ENCODE measurements at regions not wholly inside any gene's neighbourhood (a gene's known extent, or its start where the extent isn't known, plus 50 kb on each side); places are given as distances from the start of the nearest gene placed in this dataset.
A peak's percentile ranks its signal among the peaks of the same experiment; 100 is the strongest.

DNA sequence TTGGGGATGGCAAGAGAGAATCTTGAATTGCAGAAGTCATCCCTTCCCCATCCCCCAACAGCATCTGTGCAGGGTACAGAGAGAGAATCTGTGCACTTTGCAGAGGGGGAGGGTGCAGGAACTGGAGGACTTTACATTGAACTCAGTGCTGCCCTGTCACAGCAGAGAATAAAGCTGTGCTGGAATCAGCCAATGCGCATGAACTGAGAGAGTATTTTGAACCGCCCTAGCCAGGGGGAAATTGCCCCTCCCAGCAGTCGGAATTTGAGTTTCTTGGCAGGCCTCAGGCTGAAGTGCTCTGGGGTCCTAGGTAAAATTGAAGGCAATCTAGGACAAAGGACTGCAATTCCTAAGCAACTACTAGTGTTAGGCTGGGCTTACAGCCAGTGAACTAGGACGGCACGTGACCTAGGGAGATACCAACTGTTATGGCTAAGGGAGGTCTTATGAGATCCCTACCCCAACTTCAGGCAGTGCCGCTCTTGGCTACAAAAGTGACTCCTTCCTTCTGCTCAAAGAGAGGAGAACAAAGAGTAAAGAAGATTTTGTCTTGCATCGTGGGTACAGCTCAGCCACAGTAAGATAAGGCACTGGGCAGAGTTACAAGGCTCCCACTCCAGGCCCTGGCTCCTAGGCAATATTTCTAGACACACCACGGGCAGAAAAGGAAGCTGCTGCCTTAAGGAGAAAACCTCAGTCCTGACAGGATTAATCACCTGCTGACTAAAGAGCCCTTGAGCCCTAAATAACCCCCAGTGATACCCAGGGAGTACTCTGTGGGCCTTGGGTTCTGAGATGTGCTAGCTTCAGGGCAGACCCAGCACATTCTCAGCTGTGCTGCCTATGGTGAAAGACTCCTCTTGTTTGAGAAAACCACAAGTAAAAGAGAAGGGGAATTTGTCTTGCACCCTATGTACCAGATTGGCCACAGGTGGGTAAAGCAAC is 300.5 kb upstream of the ALCAM start:
- Histone ChIP-seq H3K27me3 (replicated peaks in 1 of 4; ENCODE audit: control insufficient read depth in 3 of 4, extremely low read depth in 1 of 4, insufficient read depth in 3 of 4, low read length in 3 of 4) (no peaks in the 10 kb centered on the region), H4K5ac (ENCODE audit: insufficient read length, low read depth, low read length) (no peak overlapping the region), H2BK120ac (replicated peaks; ENCODE audit: low read depth, low read length) (peak overlapping the region; percentile 83), H2AFZ (ENCODE audit: low read length) (peak overlapping the region; percentile 82; the same call in 1 of the 2 replicates), H4K91ac (replicated peaks; ENCODE audit: insufficient read length, low read length) (no peak overlapping the region), H3K9ac (replicated peaks in 1 of 4; ENCODE audit: extremely low read depth in 1 of 4, low read depth in 3 of 4, low read length in 3 of 4) (no peak overlapping the region), H2BK20ac (ENCODE audit: low read length) (no peak overlapping the region), H4K20me1 (replicated peaks in 1 of 2; ENCODE audit: control insufficient read depth in 1 of 2, insufficient read depth in 2 of 2, low read length in 2 of 2) (no peaks in the 10 kb centered on the region), H3K79me1 (ENCODE audit: low read depth, low read length) (no peaks in the 10 kb centered on the region), H2BK15ac (ENCODE audit: low read length) (no peak overlapping the region), H3K4me1 (replicated peaks in 1 of 4; ENCODE audit: control insufficient read depth in 3 of 4, insufficient read depth in 4 of 4, low read length in 3 of 4) (no peaks in the 10 kb centered on the region), H3K4me3 (ENCODE audit: extremely low read depth in 1 of 4, insufficient read depth in 2 of 4, low read depth in 3 of 4, low read length in 4 of 4) (no peak overlapping the region), H3K23me2 (ENCODE audit: low read depth, low read length) (no peaks in the 10 kb centered on the region), H3K56ac (replicated peaks; ENCODE audit: insufficient read length, low read depth, low read length) (no peak overlapping the region), H3K4ac (replicated peaks; ENCODE audit: insufficient read length, low read depth, low read length) (no peak overlapping the region), H2BK5ac (ENCODE audit: low read depth, low read length) (no peak overlapping the region), H3K18ac (ENCODE audit: extremely low read depth, low read length) (no peak overlapping the region), H3K9me3 (ENCODE audit: insufficient read depth in 2 of 2, low read depth in 1 of 2, low read length in 1 of 2) (no peaks in the 10 kb centered on the region), H3K79me2 (ENCODE audit: control insufficient read depth in 1 of 2, insufficient read depth in 2 of 2, low read length in 2 of 2) (no peaks in the 10 kb centered on the region), H3K36me3 (ENCODE audit: control insufficient read depth in 2 of 4, insufficient read depth in 4 of 4, low read length in 3 of 4) (no peaks in the 10 kb centered on the region), H3K4me2 (ENCODE audit: insufficient read depth in 1 of 2, low read depth in 2 of 2, low read length in 2 of 2) (no peak overlapping the region), H2AK5ac (ENCODE audit: low read depth, low read length) (no peak overlapping the region), H3K14ac (ENCODE audit: insufficient read length) (no peak overlapping the region), H4K8ac (ENCODE audit: extremely low read depth, insufficient read depth, low read length) (no peak overlapping the region), H3K23ac (ENCODE audit: insufficient read length) (no peak overlapping the region), H2BK12ac (ENCODE audit: low read depth, low read length) (no peak overlapping the region), H3K27ac (ENCODE audit: low read depth, low read length) (no peak overlapping the region)
- TF ChIP-seq GTF2F1 (IDR thresholded peaks at IDR 0.05; ENCODE audit: borderline replicate concordance, low read depth, low read length) (no peak), SP1 (IDR thresholded peaks at IDR 0.05; ENCODE audit: low read depth, low read length) (no peak), TEAD4 (IDR thresholded peaks at IDR 0.05; ENCODE audit: low read depth, low read length) (no peak), YY1 (IDR thresholded peaks at IDR 0.05; ENCODE audit: low read depth, low read length) (no peak), RAD21 (IDR thresholded peaks at IDR 0.05 in 1 of 2, conservative IDR thresholded peaks at IDR 0.05 in 1 of 2; ENCODE audit: low read depth in 2 of 2, low read length in 2 of 2) (no peak), NRF1 (IDR thresholded peaks at IDR 0.05; ENCODE audit: low read depth, low read length) (no peak), RFX5 (IDR thresholded peaks at IDR 0.05; ENCODE audit: borderline replicate concordance, low read depth, low read length) (no peak), TAF1 (IDR thresholded peaks at IDR 0.05; ENCODE audit: low read depth, low read length) (no peak), BRCA1 (IDR thresholded peaks at IDR 0.05; ENCODE audit: low read depth, low read length) (no peak)
- DNase-seq (ENCODE audit: low read depth in 1 of 2, low spot score in 2 of 2): no peak
- no peak for FAIRE-seq
- ChIA-PET CTCF (ENCODE audit: partially characterized antibody) (interaction anchor here (1.3 kb wide), 1 partner anchor 12 kb away, joined by 3 read pairs; no protein-coding TSS in a partner anchor), POLR2A (ENCODE audit: partially characterized antibody) (no interaction called here)
- 86% methylated on average over 8 of the region's 8 CpGs; no CpG with 5 or more reads in 1 of the 2 experiments for WGBS, 2 experiments (ENCODE audit: extremely low coverage in 1 of 2, insufficient coverage in 1 of 2, insufficient read length in 1 of 2, insufficient replicate concordance in 2 of 2, low coverage in 1 of 2, low lambda C conversion rate in 2 of 2, missing lambda C conversion rate in 1 of 2)
